ENCODE measurements at regions not wholly inside any gene's neighbourhood (a gene's known extent, or its start where the extent isn't known, plus 50 kb on each side); places are given as distances from the start of the nearest gene placed in this dataset.

DNA sequence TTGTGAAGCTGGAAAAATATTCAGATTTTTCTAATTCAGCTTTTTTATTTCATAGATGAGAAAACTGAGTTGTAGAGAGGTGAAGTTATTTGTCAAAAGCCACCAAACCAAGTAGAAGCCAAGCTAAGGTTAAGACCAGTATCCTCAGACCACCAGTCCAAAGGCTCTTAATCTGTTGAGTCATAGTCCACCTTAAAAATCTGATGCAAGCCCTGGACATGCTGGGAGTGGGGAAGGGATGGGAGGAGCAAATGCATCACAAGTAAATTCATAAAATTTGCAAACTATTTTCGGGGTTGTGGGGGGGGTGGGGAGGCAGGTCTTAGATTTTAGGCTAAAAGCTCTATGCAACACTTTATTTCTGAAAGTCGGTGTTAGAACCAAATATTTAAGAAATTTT lies 307.7 kb upstream of the SEMA6D start:
- H3K4me3 ChIP-seq (ENCODE audit: insufficient read depth, low read length, poor library complexity, severe bottlenecking) = no peak overlapping the region
- H3K36me3 ChIP-seq (ENCODE audit: low read length) = no peaks in the 10 kb centered on the region
- H3K9me3 ChIP-seq (ENCODE audit: insufficient read depth, low read length) = no peaks in the 10 kb centered on the region
- H3K27ac ChIP-seq (ENCODE audit: low read depth, low read length) = no peak overlapping the region
- no peak for TF ChIP-seq EZH2phosphoT487 (conservative IDR thresholded peaks at IDR 0.05; ENCODE audit: low read length)
- TF ChIP-seq, protein P1, sequence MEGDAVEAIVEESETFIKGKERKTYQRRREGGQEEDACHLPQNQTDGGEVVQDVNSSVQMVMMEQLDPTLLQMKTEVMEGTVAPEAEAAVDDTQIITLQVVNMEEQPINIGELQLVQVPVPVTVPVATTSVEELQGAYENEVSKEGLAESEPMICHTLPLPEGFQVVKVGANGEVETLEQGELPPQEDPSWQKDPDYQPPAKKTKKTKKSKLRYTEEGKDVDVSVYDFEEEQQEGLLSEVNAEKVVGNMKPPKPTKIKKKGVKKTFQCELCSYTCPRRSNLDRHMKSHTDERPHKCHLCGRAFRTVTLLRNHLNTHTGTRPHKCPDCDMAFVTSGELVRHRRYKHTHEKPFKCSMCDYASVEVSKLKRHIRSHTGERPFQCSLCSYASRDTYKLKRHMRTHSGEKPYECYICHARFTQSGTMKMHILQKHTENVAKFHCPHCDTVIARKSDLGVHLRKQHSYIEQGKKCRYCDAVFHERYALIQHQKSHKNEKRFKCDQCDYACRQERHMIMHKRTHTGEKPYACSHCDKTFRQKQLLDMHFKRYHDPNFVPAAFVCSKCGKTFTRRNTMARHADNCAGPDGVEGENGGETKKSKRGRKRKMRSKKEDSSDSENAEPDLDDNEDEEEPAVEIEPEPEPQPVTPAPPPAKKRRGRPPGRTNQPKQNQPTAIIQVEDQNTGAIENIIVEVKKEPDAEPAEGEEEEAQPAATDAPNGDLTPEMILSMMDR (IDR thresholded peaks at IDR 0.05; ENCODE audit: insufficient read depth, low read length, poor library complexity, severe bottlenecking) = no peak
- H4K20me1 ChIP-seq (ENCODE audit: low read depth, low read length) = no peaks in the 10 kb centered on the region
- H3K9me2 ChIP-seq (replicated peaks; ENCODE audit: insufficient read depth, low read length) = no peaks in the 10 kb centered on the region; the same call in 1 of the 2 replicates
- H2AFZ ChIP-seq (ENCODE audit: low read depth, low read length, severe bottlenecking) = no peak overlapping the region
- H3K27me3 ChIP-seq (ENCODE audit: low read length) = no peaks in the 10 kb centered on the region
- H3K4me2 ChIP-seq (ENCODE audit: low read depth, low read length, poor library complexity, severe bottlenecking) = no peak overlapping the region
- no peak overlapping the region for H3K9ac ChIP-seq (ENCODE audit: low read length)
- no peaks in the 10 kb centered on the region for H3F3A ChIP-seq (ENCODE audit: insufficient read depth)
- H3K79me2 ChIP-seq (ENCODE audit: insufficient read depth, low read length) = no peaks in the 10 kb centered on the region

DNA sequence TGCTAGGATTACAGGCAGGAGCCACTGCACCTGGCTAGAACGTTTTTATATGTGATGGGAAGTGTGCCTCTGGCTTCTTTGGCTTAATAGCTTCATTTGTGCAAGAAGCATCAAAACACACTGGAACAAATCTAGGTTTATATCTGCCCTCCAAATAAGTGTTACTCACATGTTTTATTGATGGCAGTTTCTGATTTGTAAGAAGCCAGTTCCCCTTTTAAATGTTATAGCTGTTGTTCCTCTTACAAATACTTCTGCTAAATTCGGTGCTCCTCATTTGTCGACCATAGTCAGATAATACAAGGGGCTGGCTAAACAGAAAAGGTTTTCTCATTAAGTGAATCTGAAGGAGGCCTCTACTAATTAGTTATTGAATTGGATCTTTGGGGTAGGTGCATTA lies 307.1 kb upstream of the SEMA6D start:
- no peaks in the 10 kb centered on the region for H3K36me3 ChIP-seq (ENCODE audit: low read length)
- H3K4me2 ChIP-seq (ENCODE audit: low read depth, low read length, poor library complexity, severe bottlenecking) = no peak overlapping the region
- no peaks in the 10 kb centered on the region for H3F3A ChIP-seq (ENCODE audit: insufficient read depth)
- H3K79me2 ChIP-seq (ENCODE audit: insufficient read depth, low read length) = no peaks in the 10 kb centered on the region
- no peaks in the 10 kb centered on the region for H4K20me1 ChIP-seq (ENCODE audit: low read depth, low read length)
- no peak overlapping the region for H2AFZ ChIP-seq (ENCODE audit: low read depth, low read length, severe bottlenecking)
- no peaks in the 10 kb centered on the region; the same call in 1 of the 2 replicates for H3K9me2 ChIP-seq (replicated peaks; ENCODE audit: insufficient read depth, low read length)
- TF ChIP-seq, protein P1 (IDR thresholded peaks at IDR 0.05; ENCODE audit: insufficient read depth, low read length, poor library complexity, severe bottlenecking) = no peak
- TF ChIP-seq EZH2phosphoT487 (conservative IDR thresholded peaks at IDR 0.05; ENCODE audit: low read length) = no peak
- H3K9ac ChIP-seq (ENCODE audit: low read length) = no peak overlapping the region
- no peak overlapping the region for H3K4me3 ChIP-seq (ENCODE audit: insufficient read depth, low read length, poor library complexity, severe bottlenecking)
- H3K9me3 ChIP-seq (ENCODE audit: insufficient read depth, low read length) = no peaks in the 10 kb centered on the region
- H3K27ac ChIP-seq (ENCODE audit: low read depth, low read length) = no peak overlapping the region
- H3K27me3 ChIP-seq (ENCODE audit: low read length) = no peaks in the 10 kb centered on the region

DNA sequence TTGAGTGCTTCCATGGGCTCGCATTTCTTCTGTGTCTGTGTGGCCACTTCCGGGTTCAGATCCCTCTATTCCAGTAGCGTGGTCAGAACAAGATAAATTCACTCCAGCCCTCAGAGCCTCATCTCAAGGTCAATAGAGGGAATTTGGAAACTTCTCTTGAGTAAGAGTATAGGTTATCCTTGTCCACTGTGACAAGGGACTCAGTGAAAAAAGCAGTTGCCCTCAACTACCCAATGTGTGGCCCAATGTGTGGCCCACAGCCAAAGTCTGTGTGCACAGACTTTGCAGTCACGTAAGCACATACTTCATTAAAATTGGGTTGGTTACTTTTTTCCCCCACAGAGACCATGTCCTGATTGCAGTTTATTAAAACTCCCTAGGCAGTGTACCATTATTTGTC lies 305.6 kb upstream of the SEMA6D start:
- H3K4me3 ChIP-seq (ENCODE audit: insufficient read depth, low read length, poor library complexity, severe bottlenecking) = no peak overlapping the region
- no peak overlapping the region for H2AFZ ChIP-seq (ENCODE audit: low read depth, low read length, severe bottlenecking)
- no peaks in the 10 kb centered on the region for H3K27me3 ChIP-seq (ENCODE audit: low read length)
- H3F3A ChIP-seq (ENCODE audit: insufficient read depth) = no peaks in the 10 kb centered on the region
- TF ChIP-seq, protein P1 (IDR thresholded peaks at IDR 0.05; ENCODE audit: insufficient read depth, low read length, poor library complexity, severe bottlenecking) = no peak
- TF ChIP-seq EZH2phosphoT487 (conservative IDR thresholded peaks at IDR 0.05; ENCODE audit: low read length) = no peak
- H3K79me2 ChIP-seq (ENCODE audit: insufficient read depth, low read length) = no peaks in the 10 kb centered on the region
- H3K9me3 ChIP-seq (ENCODE audit: insufficient read depth, low read length) = no peaks in the 10 kb centered on the region
- no peaks in the 10 kb centered on the region for H4K20me1 ChIP-seq (ENCODE audit: low read depth, low read length)
- H3K27ac ChIP-seq (ENCODE audit: low read depth, low read length) = no peak overlapping the region
- H3K36me3 ChIP-seq (ENCODE audit: low read length) = no peaks in the 10 kb centered on the region
- no peaks in the 10 kb centered on the region; the same call in 1 of the 2 replicates for H3K9me2 ChIP-seq (replicated peaks; ENCODE audit: insufficient read depth, low read length)
- H3K9ac ChIP-seq (ENCODE audit: low read length) = no peak overlapping the region
- no peak overlapping the region for H3K4me2 ChIP-seq (ENCODE audit: low read depth, low read length, poor library complexity, severe bottlenecking)

All from SU-DHL-6 (cell line).